BE2C (cell line): ENCODE measurements at regions not wholly inside any gene's neighbourhood (a gene's known extent, or its start where the extent isn't known, plus 50 kb on each side); places are given as distances from the start of the nearest gene placed in this dataset.

ENCODE experiments used
- DNase-seq: peaks from one replicate; pipeline ENCODE4 v3.0.0-alpha.2; 2020
- H3K27me3 ChIP-seq: fragments of 250-450 bp; sonication (Bioruptor Pico); 2 replicates; pipeline ENCODE4 v1.5.1; 2020; ENCODE audit warnings: mild to moderate bottlenecking
- H3K36me3 ChIP-seq: fragments of 250-450 bp; sonication (Bioruptor Pico); 2 replicates; pipeline ENCODE4 v1.5.1; 2020; ENCODE audit warnings: mild to moderate bottlenecking
- H3K4me1 ChIP-seq: fragments of 250-450 bp; sonication (Bioruptor Pico); 2 replicates; pipeline ENCODE4 v1.5.1; 2020
- H3K4me3 ChIP-seq: 2 replicates; pipeline ENCODE4 v1.5.1; 2011; ENCODE audit warnings: low read depth, low read length
- H3K9me3 ChIP-seq: fragments of 250-450 bp; sonication (Bioruptor Pico); 2 replicates; pipeline ENCODE4 v1.5.1; 2020
- CTCF ChIP-seq: IDR thresholded peaks from 2 replicates; pipeline ENCODE4 v1.5.1; 2012; ENCODE audit warnings: mild to moderate bottlenecking, low read depth, low read length

- no peaks in the 10 kb centered on the region for H3K27me3 ChIP-seq
- H3K4me3 ChIP-seq: no peak overlapping the region
- no peaks in the 10 kb centered on the region for H3K36me3 ChIP-seq
- TF ChIP-seq CTCF: no peak
- DNase-seq: no peak
- no peaks in the 10 kb centered on the region for H3K9me3 ChIP-seq
- no peaks in the 10 kb centered on the region for H3K4me1 ChIP-seq
These were observed 170.5 kb upstream of the NETO1 start for GRCh38 chr18:73038336-73038735.

GRCh38 chr18:73023975-73024374 is 156.2 kb upstream of the NETO1 start:
- Histone ChIP-seq H3K36me3 (no peaks in the 10 kb centered on the region), H3K9me3 (no peaks in the 10 kb centered on the region), H3K27me3 (no peaks in the 10 kb centered on the region), H3K4me3 (no peak overlapping the region), H3K4me1 (no peaks in the 10 kb centered on the region)
- no peak for TF ChIP-seq CTCF
- DNase-seq: no peak

GRCh38 chr18:73009691-73010090 is 141.9 kb upstream of the NETO1 start:
- no peak overlapping the region for H3K4me3 ChIP-seq
- H3K36me3 ChIP-seq: no peaks in the 10 kb centered on the region
- no peak for DNase-seq
- no peaks in the 10 kb centered on the region for H3K27me3 ChIP-seq
- no peaks in the 10 kb centered on the region for H3K4me1 ChIP-seq
- TF ChIP-seq CTCF: no peak
- H3K9me3 ChIP-seq: no peaks in the 10 kb centered on the region

GRCh38 chr18:73007915-73008308 is 140.1 kb upstream of the NETO1 start:
- Histone ChIP-seq H3K36me3 (no peaks in the 10 kb centered on the region), H3K9me3 (no peaks in the 10 kb centered on the region), H3K4me3 (no peak overlapping the region), H3K27me3 (no peaks in the 10 kb centered on the region), H3K4me1 (no peaks in the 10 kb centered on the region)
- TF ChIP-seq CTCF: no peak
- no peak for DNase-seq

- H3K4me3 ChIP-seq: no peak overlapping the region
- no peak for TF ChIP-seq CTCF
- H3K9me3 ChIP-seq: no peaks in the 10 kb centered on the region
- H3K4me1 ChIP-seq: no peaks in the 10 kb centered on the region
- no peak for DNase-seq
- H3K36me3 ChIP-seq: no peaks in the 10 kb centered on the region
- no peaks in the 10 kb centered on the region for H3K27me3 ChIP-seq
These were observed 139.6 kb upstream of the NETO1 start for GRCh38 chr18:73007195-73007914.

GRCh38 chr18:73006331-73006730 is 138.5 kb upstream of the NETO1 start:
- Histone ChIP-seq H3K4me3 (no peak overlapping the region), H3K27me3 (no peaks in the 10 kb centered on the region), H3K4me1 (no peaks in the 10 kb centered on the region), H3K36me3 (no peaks in the 10 kb centered on the region), H3K9me3 (no peaks in the 10 kb centered on the region)
- TF ChIP-seq CTCF: no peak
- DNase-seq: no peak
